Subcutaneous abdominal adipose tissue (tissue), 5 donors: ENCODE measurements at regions not wholly inside any gene's neighbourhood (a gene's known extent, or its start where the extent isn't known, plus 50 kb on each side); places are given as distances from the start of the nearest gene placed in this dataset.

Experiments used
- H3K27ac ChIP-seq: one replicate; pipeline ENCODE4 v1.7.0; 2013; ENCODE audit warnings: low read depth, mild to moderate bottlenecking, inconsistent platforms, low read length, moderate library complexity
- H3K27me3 ChIP-seq, 5 donors: one replicate each; pipeline ENCODE4 v1.7.0; 2013; ENCODE audit warnings: low read length in 5 of 5, inconsistent platforms in 1 of 5; ENCODE audit not compliant: control insufficient read depth in 5 of 5, insufficient read depth in 4 of 5
- H3K36me3 ChIP-seq, 5 donors: one replicate each; pipeline ENCODE4 v1.7.0; 2013; ENCODE audit warnings: low read length in 5 of 5; ENCODE audit not compliant: control insufficient read depth in 5 of 5, insufficient read depth in 5 of 5
- H3K4me1 ChIP-seq, 5 donors: one replicate each; pipeline ENCODE4 v1.7.0; 2013; ENCODE audit warnings: low read length in 5 of 5, mild to moderate bottlenecking in 3 of 5, moderate library complexity in 1 of 5; ENCODE audit not compliant: control insufficient read depth in 5 of 5, insufficient read depth in 5 of 5
- H3K4me3 ChIP-seq, 5 donors: one replicate each; pipeline ENCODE4 v1.7.0; 2013; ENCODE audit warnings: low read length in 5 of 5, low read depth in 1 of 5
- H3K9ac ChIP-seq, 5 donors: one replicate each; pipeline ENCODE4 v1.7.0; 2013; ENCODE audit warnings: low read length in 5 of 5, mild to moderate bottlenecking in 4 of 5, moderate library complexity in 3 of 5
- H3K9me3 ChIP-seq, 5 donors: one replicate each; pipeline ENCODE4 v1.7.0; 2013; ENCODE audit warnings: low read length in 5 of 5; ENCODE audit not compliant: control insufficient read depth in 5 of 5
- donor health status: healthy.
- donor health status: healthy.
- donor health status: healthy.
- donor health status: healthy.
- donor health status: healthy.

DNA sequence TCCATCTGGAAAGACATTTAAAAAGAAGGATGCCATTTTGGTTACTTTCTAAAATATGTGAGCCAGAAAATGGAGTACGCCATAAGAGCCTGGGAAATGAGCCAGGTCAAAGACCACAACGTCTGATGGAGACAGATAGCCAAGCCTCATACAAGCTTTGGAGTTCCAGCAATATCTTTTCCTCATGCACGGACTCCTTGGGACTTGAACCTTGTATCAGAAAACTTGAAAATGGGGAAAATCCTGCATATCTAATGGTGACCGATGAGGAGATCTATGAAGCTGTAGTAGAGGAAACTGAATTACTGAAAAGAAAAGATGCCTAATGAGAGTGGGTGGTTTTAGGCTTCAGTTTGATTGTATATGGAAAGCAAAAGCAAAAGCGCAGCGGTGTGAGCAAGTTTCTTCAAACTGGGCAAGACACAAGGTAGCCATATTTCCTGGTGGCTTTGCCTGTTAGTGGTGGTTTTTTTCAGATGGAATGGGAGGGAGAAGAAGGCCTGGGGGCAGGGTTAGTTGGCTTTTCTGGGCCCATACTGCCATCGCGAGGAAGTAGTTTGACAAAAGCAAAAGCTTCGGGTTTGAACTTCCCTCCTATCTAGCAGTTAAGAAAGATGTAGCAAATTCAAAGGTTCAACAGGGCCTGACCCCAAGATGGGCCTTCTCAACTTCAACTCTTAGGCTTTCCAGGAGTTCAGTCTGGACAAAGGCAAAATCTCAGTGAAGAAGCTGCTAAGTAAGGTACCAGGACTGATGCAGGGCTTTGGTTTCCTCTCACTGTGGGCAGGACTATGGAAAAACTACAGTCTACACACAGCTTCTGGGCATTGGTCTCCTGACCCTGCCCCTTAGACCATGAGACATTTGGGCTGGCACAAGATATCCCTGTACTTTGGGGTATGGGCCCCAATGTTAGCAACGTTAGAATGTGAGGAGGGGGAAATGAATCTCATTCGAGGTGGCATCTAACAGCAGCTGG, 210.0 kb upstream of the STK26 start:
- Histone ChIP-seq H3K9me3 (no peaks in the 10 kb centered on the region), H3K27ac (peak overlapping the region; percentile 71), H3K27me3 (no peaks in the 10 kb centered on the region), H3K9ac (peak overlapping the region in 4 of 5 donors; percentile 30 to 49 (median 44)), H3K36me3 (no peaks in the 10 kb centered on the region), H3K4me1 (peaks cover 0 to 23% (median 19%) of the 10 kb centered on the region in 5 donors), H3K4me3 (peak overlapping the region; percentile 64 to 89 (median 75))

DNA sequence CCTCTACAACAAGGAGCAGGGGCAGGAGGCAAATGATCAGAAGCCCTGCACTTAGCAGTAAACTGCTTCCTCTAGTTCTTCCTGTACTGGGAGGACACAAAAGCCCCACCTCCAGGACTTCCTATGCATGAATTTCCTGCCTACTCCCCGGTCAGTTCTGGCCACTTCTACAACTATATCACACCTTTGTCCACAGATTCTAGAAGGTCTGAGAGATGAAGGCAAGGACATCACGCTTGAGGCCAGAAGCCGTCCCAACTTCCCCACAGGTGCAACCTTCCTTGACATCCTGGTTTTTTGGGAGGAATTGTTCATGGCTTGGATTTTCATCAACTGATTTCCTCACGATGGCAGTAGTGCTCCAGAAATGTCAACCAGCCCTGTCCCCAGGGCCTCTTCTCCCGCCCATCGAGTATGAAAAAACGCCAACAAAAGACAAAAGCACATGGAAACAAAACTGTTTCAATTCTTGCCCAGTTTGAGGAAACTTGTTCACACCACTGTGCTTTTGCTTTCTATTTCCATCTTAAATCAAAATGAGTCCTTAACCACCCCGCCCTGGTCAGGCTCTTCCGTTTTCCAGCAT, 206.5 kb upstream of the STK26 start:
- Histone ChIP-seq H3K27ac (peak overlapping the region; percentile 39), H3K27me3 (no peaks in the 10 kb centered on the region), H3K36me3 (no peaks in the 10 kb centered on the region), H3K4me3 (peak overlapping the region; percentile 42 to 84 (median 68)), H3K9ac (peak overlapping the region in 3 of 5 donors; percentile 29 to 68 (median 55)), H3K9me3 (no peaks in the 10 kb centered on the region), H3K4me1 (peaks cover 2 to 26% (median 21%) of the 10 kb centered on the region in 5 donors)

DNA sequence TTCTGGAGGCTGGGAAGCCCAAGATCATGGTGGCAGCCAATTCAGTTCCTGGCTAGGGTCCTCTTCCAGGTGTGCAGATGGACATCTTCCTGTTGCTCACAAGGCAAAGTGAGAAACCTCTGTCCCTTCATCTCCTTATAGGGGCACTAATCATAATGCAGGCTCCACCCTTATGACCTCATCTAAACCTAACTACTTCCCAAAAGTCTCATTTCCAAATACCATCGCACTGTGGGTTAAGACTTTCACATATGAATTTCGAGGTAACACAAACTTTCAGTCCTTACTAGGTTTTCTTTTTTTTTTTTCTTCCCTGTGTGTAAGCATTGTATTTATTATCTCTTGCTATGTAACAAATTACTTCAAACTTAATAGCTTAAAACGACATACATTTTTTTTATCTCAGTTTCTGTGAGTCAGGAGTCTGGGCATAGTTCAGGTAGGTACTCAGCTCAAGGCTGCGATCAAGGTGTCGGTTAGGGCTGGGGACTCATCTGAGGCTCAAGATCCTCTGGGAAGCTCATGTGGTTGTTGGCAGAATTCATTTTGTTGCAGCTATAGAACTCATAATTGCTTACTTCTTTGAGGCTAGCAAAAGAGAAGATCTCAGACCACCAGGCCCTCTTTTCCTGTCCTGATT, 204.7 kb upstream of the STK26 start:
- Histone ChIP-seq H3K9me3 (no peaks in the 10 kb centered on the region), H3K4me3 (no peak overlapping the region), H3K4me1 (peaks cover 11 to 29% (median 27%) of the 10 kb centered on the region in 5 donors), H3K27ac (no peak overlapping the region), H3K36me3 (no peaks in the 10 kb centered on the region), H3K27me3 (no peaks in the 10 kb centered on the region), H3K9ac (no peak overlapping the region)

DNA sequence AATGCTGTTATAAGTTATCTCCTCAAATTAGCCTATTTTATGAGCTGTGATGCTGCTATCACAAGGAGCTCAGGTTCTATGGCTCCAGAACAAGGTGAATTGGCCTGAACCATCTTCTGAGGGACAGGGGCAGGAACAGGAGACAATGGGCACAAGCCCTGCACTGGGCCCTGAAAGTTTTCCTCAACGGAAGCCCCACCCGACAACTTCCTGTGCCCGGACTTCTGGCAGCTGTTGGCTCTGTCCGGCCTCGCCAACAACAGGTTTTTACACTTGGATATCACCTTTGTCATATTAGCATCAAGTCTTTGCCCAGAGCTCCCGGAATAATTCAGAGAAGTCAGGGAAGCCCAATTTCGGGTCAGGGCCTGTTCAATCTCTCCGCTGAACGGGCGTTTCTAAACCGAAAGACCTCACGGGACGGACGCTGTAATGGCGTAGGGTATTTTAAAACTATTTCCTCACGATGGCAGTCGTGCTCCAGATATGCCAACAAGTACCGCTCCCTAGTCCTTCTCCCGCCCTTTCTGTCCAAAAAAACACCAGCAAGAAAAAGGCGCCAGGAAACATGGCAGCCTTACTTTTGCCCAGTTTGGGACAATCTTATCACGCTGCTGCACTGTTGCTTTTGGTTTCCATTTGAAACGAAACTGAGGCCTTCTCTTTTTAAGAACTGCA, 201.0 kb upstream of the STK26 start:
- Histone ChIP-seq H3K4me1 (peaks cover 2 to 22% (median 19%) of the 10 kb centered on the region in 5 donors), H3K27me3 (peaks cover 0 to 3% (median 0%) of the 10 kb centered on the region in 5 donors), H3K36me3 (no peaks in the 10 kb centered on the region), H3K9ac (peak overlapping the region in 4 of 5 donors; percentile 4 to 84 (median 52)), H3K9me3 (no peaks in the 10 kb centered on the region), H3K27ac (peak overlapping the region; percentile 74), H3K4me3 (peak overlapping the region; percentile 51 to 81 (median 67))

DNA sequence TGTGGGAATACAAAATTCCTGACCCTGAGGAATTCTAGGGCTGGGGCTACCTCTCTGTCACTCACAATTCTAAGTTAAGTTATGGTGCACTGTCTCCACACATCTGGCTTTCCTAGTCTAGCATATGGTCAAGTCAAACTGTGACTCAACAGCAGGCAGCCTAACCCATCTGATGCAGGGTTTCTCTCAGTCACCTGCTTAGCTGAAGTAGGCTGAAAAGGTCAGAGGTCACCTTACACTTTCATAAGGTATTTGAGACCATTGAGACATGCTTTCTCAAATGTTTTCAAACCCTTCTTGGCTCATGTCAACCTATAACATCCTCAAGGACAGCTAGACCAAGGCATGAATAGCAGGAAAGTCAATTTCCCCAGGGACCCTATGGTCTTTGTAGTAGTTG, 196.5 kb upstream of the STK26 start:
- Histone ChIP-seq H3K27me3 (peaks cover 0 to 3% (median 0%) of the 10 kb centered on the region in 5 donors), H3K4me1 (peaks cover 4 to 43% (median 21%) of the 10 kb centered on the region in 5 donors), H3K9ac (no peak overlapping the region), H3K27ac (no peak overlapping the region), H3K4me3 (no peak overlapping the region), H3K9me3 (no peaks in the 10 kb centered on the region), H3K36me3 (no peaks in the 10 kb centered on the region)

DNA sequence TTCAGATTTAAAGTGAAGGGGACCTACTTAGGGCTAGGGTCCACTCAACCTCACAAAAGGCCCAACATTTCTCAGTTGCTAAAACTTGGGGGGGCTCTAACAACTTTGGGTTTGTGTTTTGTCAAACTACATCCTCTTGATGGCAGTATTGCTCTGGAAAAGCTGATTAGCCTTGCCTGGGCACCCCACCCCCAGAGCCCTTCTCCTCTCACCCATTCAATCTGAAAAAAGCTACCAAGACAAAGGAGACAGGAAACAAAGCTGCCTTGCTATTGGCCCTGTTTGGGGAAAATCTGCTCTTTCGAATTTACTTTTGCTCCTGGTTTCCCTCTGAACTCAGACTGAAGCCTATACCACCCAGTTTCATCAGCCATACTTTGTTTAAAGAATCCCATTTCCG, 195.2 kb upstream of the STK26 start:
- H3K27me3 ChIP-seq, result peaks cover 0 to 3% (median 0%) of the 10 kb centered on the region in 5 donors
- H3K27ac ChIP-seq, result no peak overlapping the region
- no peaks in the 10 kb centered on the region for H3K9me3 ChIP-seq
- no peak overlapping the region for H3K9ac ChIP-seq
- no peak overlapping the region for H3K4me3 ChIP-seq
- no peaks in the 10 kb centered on the region for H3K36me3 ChIP-seq
- peaks cover 2 to 34% (median 11%) of the 10 kb centered on the region in 5 donors for H3K4me1 ChIP-seq

DNA sequence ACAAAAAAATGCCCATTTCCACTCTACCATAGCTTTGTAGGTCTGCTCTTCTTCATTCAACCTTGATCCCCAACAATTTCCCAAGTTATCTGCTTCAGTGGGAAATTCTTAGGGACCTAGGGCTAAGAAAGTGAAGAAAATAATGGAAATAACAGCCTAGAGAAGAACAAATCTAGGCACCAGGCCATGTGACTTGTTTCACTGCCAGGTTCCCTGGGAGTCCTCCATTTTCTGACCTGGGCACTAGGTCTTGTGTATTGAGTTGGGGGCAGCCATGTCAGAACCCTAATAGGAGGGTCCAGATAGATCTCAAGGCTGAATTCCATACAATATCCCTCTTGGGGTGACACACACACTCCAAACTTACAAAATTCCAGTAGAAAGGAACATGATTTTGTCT, 194.6 kb upstream of the STK26 start:
- Histone ChIP-seq H3K27ac (no peak overlapping the region), H3K36me3 (no peaks in the 10 kb centered on the region), H3K9me3 (no peaks in the 10 kb centered on the region), H3K4me1 (peaks cover 2 to 33% (median 11%) of the 10 kb centered on the region in 5 donors), H3K9ac (no peak overlapping the region), H3K4me3 (no peak overlapping the region), H3K27me3 (peaks cover 0 to 3% (median 0%) of the 10 kb centered on the region in 5 donors)

DNA sequence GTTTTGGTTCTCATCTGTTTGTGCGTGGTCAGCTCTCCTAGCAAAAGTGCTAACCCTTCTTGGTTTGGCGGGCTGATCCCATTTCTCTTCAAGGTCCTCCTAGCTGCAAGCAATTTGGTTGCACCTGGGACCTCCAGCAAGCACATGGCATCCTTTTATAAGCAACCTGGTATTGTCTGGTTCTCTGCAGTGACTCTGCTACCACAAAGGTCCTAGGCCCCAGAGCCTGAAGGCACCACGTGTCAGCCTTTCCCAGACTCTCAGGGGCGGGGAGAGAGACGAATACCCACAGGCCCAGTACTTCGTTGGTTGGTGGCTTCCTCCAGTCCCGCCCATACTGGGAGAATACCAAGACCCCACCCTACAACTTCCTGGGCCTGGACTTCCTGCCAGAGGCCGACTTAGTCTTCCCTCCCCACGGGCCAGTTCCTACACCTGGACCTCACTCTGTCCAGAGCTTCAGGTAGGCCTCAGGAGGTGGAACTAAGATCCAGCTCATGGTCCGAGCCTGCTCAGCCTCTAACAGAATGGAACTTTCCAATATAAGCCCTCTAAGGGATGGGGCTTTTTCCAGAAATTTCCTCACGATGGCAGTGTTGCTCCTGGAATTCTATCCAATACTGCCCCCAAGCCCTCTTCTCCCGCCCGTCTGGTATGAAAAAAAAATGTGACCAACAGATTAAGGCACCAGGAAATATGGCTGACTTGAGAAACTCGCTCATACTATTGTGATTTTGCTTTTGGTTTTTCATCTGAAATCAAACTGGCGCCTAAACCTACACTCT, 192.5 kb upstream of the STK26 start:
- H3K36me3 ChIP-seq, result no peaks in the 10 kb centered on the region
- peak overlapping the region; percentile 53 to 87 (median 69) for H3K4me3 ChIP-seq
- peaks cover 0 to 3% (median 0%) of the 10 kb centered on the region in 5 donors for H3K27me3 ChIP-seq
- H3K4me1 ChIP-seq, result peaks cover 2 to 33% (median 11%) of the 10 kb centered on the region in 5 donors
- H3K27ac ChIP-seq, result peak overlapping the region; percentile 50
- peak overlapping the region in 4 of 5 donors; percentile 0 to 51 (median 12) for H3K9ac ChIP-seq
- no peaks in the 10 kb centered on the region for H3K9me3 ChIP-seq

DNA sequence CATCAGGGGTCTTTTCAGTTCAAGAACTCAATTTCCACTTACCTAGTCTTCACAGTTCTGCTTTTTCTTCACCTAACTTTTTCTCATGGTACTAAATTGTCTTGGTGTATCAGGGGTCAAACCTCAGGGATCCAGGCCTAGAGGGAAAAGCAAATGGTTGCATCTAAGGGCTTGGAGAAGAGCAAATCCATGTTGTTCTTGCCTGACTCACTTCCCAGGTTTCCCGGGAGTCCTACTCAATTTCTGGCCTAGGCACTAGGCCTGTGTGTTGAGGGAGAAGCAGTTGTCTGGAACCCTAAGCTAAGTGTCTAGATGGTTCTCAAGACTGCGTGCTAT, 191.9 kb upstream of the STK26 start:
- Histone ChIP-seq H3K27me3 (peaks cover 0 to 2% (median 0%) of the 10 kb centered on the region in 5 donors), H3K9me3 (no peaks in the 10 kb centered on the region), H3K27ac (peak overlapping the region; percentile 50), H3K4me3 (peak overlapping the region; percentile 9 to 87 (median 69)), H3K9ac (peak overlapping the region in 3 of 5 donors; percentile 7 to 51 (median 16)), H3K4me1 (peaks cover 2 to 33% (median 11%) of the 10 kb centered on the region in 5 donors), H3K36me3 (no peaks in the 10 kb centered on the region)
